ENCODE measurements at regions not wholly inside any gene's neighbourhood (a gene's known extent, or its start where the extent isn't known, plus 50 kb on each side); places are given as distances from the start of the nearest gene placed in this dataset.

DNA sequence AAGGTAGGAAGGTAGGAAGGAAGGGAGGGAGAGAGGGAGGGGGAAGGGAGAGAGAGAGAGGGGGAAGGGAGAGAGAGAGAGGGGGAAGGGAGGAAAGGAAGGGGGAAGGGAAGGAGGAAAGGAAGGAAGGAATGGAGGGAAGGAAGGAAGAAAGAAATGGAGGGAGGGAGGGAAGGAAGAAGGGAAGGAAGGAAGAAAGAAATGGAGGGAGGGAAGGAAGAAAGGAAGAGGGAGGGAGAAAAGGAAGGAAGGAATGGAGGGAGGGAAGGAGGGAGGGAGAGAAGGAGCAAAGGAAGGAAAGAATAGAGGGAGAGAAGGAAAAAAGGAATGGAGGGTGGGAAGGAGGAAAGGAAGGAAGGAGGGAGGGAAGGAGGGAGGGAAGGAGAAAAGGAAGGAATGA, 176.4 kb upstream of the PTER start:
- no peaks in the 10 kb centered on the region for H3K36me3 Mint-ChIP-seq
- no peaks in the 10 kb centered on the region for H3K4me1 Mint-ChIP-seq (ENCODE audit: unreplicated experiment)
- H3K27me3 Mint-ChIP-seq: peaks cover 11% of the 10 kb centered on the region
- TF ChIP-seq, protein P1, sequence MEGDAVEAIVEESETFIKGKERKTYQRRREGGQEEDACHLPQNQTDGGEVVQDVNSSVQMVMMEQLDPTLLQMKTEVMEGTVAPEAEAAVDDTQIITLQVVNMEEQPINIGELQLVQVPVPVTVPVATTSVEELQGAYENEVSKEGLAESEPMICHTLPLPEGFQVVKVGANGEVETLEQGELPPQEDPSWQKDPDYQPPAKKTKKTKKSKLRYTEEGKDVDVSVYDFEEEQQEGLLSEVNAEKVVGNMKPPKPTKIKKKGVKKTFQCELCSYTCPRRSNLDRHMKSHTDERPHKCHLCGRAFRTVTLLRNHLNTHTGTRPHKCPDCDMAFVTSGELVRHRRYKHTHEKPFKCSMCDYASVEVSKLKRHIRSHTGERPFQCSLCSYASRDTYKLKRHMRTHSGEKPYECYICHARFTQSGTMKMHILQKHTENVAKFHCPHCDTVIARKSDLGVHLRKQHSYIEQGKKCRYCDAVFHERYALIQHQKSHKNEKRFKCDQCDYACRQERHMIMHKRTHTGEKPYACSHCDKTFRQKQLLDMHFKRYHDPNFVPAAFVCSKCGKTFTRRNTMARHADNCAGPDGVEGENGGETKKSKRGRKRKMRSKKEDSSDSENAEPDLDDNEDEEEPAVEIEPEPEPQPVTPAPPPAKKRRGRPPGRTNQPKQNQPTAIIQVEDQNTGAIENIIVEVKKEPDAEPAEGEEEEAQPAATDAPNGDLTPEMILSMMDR (conservative IDR thresholded peaks at IDR 0.05): no peak
- no peaks in the 10 kb centered on the region for H3K9me3 Mint-ChIP-seq
- no peak for DNase-seq (ENCODE audit: extremely low spot score, unreplicated experiment)
- H3K27ac Mint-ChIP-seq: no peak overlapping the region
- H3K4me3 Mint-ChIP-seq: no peak overlapping the region

- Mint-ChIP-seq H3K9me3 (no peaks in the 10 kb centered on the region), H3K36me3 (no peaks in the 10 kb centered on the region), H3K27ac (no peak overlapping the region), H3K4me1 (ENCODE audit: unreplicated experiment) (no peaks in the 10 kb centered on the region), H3K27me3 (no peaks in the 10 kb centered on the region), H3K4me3 (no peak overlapping the region)
- TF ChIP-seq, protein P1 (conservative IDR thresholded peaks at IDR 0.05): no peak
- no peak for DNase-seq (ENCODE audit: extremely low spot score, unreplicated experiment)
These were observed 165.2 kb upstream of the PTER start for GRCh38 chr10:16271571-16271970.

GRCh38 chr10:16274911-16275310, 161.9 kb upstream of the PTER start:
- TF ChIP-seq, protein P1 (conservative IDR thresholded peaks at IDR 0.05): no peak
- no peaks in the 10 kb centered on the region for H3K9me3 Mint-ChIP-seq
- H3K4me1 Mint-ChIP-seq (ENCODE audit: unreplicated experiment): no peaks in the 10 kb centered on the region

DNA sequence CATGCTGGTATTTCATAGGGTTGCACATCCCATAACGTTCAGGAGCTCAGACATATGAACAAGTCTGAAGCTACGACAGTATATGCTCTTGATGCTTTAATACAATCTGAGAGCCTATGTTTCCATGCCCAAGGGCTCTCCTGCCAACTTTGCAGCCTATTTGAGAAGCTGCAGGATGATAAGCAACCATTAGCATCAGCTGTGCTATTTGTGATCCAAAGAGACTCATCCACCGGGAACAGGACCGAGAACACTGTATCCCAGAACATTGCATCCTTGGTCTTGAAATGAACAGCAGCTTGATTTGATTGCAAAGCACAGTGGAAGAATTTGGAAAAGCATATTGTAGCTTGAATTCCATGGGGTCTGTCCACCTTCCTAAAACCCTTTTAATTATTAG, 156.2 kb upstream of the PTER start:
- no peaks in the 10 kb centered on the region for H3K9me3 Mint-ChIP-seq
- TF ChIP-seq, protein P1 (conservative IDR thresholded peaks at IDR 0.05): no peak
- no peaks in the 10 kb centered on the region for H3K27me3 Mint-ChIP-seq
- no peak overlapping the region for H3K4me3 Mint-ChIP-seq
- no peak for DNase-seq (ENCODE audit: extremely low spot score, unreplicated experiment)
- no peaks in the 10 kb centered on the region for H3K36me3 Mint-ChIP-seq
- no peaks in the 10 kb centered on the region for H3K4me1 Mint-ChIP-seq (ENCODE audit: unreplicated experiment)
- no peak overlapping the region for H3K27ac Mint-ChIP-seq

More at GRCh38 chr10:16274911-16275310, 161.9 kb upstream of the PTER start:
- Mint-ChIP-seq H3K27me3 (no peaks in the 10 kb centered on the region), H3K27ac (no peak overlapping the region), H3K36me3 (no peaks in the 10 kb centered on the region), H3K4me3 (no peak overlapping the region)
- no peak for DNase-seq (ENCODE audit: extremely low spot score, unreplicated experiment)

- no peak overlapping the region for H3K4me3 Mint-ChIP-seq
- TF ChIP-seq, protein P1 (conservative IDR thresholded peaks at IDR 0.05): no peak
- no peak for DNase-seq (ENCODE audit: extremely low spot score, unreplicated experiment)
- H3K9me3 Mint-ChIP-seq: no peaks in the 10 kb centered on the region
- H3K4me1 Mint-ChIP-seq (ENCODE audit: unreplicated experiment): no peaks in the 10 kb centered on the region
- peaks cover 11% of the 10 kb centered on the region for H3K27me3 Mint-ChIP-seq
- H3K36me3 Mint-ChIP-seq: no peaks in the 10 kb centered on the region
- H3K27ac Mint-ChIP-seq: no peak overlapping the region
These were observed 144.4 kb upstream of the PTER start for GRCh38 chr10:16292366-16292765.

DNA sequence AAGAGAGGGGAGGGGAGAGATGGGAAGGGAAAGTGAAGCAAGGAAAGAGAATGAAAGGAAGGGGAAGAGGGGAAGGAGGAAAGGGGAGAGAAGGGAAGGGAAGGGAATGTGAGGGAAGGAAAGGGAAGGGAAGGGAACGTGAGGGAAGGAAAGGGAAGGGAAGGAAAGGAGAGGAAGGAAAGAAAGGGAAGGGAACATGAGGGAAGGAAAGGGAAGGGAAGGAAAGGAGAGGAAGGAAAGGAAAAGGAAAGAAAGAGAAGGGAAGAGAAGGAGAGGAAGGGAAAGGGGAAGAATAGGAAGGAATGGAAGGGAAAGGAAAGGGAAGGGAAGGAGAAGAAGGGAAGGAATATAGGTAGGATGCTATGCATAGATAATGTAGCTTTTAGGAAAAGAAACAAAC, 139.7 kb upstream of the PTER start:
- TF ChIP-seq, protein P1 (conservative IDR thresholded peaks at IDR 0.05): no peak
- Mint-ChIP-seq H3K36me3 (no peaks in the 10 kb centered on the region), H3K27me3 (peaks cover 15% of the 10 kb centered on the region), H3K27ac (no peak overlapping the region), H3K9me3 (no peaks in the 10 kb centered on the region), H3K4me1 (ENCODE audit: unreplicated experiment) (no peaks in the 10 kb centered on the region), H3K4me3 (no peak overlapping the region)
- DNase-seq (ENCODE audit: extremely low spot score, unreplicated experiment): no peak
